GM19035 (cell line): ENCODE measurements at regions not wholly inside any gene's neighbourhood (a gene's known extent, or its start where the extent isn't known, plus 50 kb on each side); places are given as distances from the start of the nearest gene placed in this dataset.

ENCODE experiments used
- ATAC-seq: cut with Tn5 transposase; IDR thresholded peaks from one replicate; pipeline ENCODE4 v1.9.1; 2021; ENCODE audit not compliant: unreplicated experiment

DNA sequence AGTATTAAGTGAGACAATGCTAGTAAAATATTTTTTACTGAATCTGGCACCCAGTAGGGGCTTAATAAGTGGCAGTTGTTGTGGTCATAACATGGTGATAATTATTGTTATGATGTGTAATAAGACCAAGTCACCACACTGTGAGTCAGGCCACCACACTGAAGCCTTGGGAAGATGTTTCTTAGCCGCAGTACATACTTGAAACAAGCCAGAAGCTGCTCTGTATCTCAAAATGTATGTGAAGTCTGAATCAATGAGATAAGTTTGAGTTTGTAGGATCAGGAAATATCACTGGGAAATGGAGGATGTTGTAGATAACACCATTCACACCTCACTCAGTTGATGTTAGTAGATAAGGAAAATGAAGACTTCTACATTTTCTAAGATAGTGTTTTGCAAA lies 51.3 kb upstream of the PTPN3 start:
- ATAC-seq: no peak

DNA sequence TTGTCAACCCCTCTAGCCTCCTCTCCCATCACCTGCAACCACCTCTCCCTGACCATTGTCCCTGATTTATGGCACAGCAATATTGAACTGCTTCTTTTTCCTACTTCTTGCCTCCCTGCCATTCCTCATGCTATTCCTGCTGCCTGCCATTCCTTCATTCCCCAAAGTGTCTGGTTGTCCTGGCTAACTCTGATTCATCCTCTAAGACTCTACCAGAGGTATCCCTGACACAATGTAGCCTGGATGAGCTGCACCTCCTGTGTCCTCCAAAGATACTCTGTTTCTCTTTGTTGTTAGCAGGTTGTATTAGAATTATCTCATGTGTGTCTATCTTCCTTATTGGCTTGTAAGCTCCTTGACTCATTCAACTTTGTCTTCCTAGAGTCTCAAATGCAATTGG lies 53.5 kb upstream of the PTPN3 start:
- ATAC-seq: no peak

GRCh38 chr9:109555215-109555614 lies 57.1 kb upstream of the PTPN3 start:
- ATAC-seq: no peak

- no peak for ATAC-seq
Measured at GRCh38 chr9:109556061-109556460, 58.0 kb upstream of the PTPN3 start.

DNA sequence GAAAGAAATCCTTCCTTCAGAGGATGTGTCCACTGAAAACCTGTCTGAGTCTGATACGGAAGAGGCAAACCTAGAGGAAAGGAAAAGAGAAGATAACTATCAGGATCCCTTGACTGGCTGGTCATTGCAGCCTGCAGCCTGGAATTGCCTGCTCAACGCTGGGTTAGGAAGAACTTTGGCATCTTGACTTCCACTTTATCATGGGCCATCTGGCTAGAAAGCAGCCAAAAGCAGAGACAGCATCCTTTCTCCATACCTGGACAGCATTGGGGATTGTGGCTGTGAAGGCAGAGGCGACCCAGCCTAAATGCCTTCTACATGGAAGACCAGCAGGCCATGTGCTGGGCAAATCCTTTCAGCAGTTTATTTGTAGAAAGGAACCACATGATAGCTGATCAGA lies 58.7 kb upstream of the PTPN3 start:
- ATAC-seq: no peak

GRCh38 chr9:109557481-109557880 lies 59.4 kb upstream of the PTPN3 start:
- ATAC-seq: no peak

GRCh38 chr9:109558718-109559151 lies 60.6 kb upstream of the PTPN3 start:
- no peak for ATAC-seq

GRCh38 chr9:109560470-109561132 lies 62.5 kb upstream of the PTPN3 start:
- ATAC-seq: no peak

- ATAC-seq: no peak
Measured at GRCh38 chr9:109561137-109561536, 63.0 kb upstream of the PTPN3 start.

- ATAC-seq: no peak
Measured at GRCh38 chr9:109568089-109568488, 70.0 kb upstream of the PTPN3 start.

DNA sequence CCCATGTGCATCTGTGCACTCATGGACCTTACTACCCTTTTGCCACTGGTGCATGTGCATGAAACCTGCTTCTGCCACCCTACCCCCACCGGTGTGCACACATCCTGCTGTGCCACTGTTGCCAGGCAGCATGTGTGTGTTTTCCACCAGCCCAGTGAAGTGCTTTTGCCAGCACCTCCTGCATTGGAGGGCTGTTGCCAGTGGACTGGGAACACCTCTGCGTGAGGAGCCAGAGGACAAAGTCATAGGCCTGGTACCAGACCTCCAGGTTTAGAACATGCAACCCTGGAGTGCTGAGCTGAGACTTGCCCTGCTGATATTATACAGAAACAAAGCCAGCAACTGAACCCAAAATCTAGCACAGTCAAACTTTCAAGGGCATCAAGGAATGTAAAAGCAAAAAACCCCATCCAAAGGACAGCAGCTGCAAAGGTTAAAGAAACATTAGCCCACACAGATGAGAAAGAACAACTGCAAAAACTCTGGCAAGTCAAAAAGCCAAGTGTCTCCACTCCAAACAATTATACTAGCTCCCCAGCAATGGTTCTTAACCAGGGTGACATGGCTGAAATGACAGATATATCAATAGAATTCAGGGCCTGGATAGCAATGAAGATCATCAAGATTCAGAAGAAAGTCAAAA lies 70.6 kb upstream of the PTPN3 start:
- ATAC-seq: no peak

- peak; percentile 67 for ATAC-seq
Measured at GRCh38 chr9:109574061-109574882, 76.2 kb upstream of the PTPN3 start.

DNA sequence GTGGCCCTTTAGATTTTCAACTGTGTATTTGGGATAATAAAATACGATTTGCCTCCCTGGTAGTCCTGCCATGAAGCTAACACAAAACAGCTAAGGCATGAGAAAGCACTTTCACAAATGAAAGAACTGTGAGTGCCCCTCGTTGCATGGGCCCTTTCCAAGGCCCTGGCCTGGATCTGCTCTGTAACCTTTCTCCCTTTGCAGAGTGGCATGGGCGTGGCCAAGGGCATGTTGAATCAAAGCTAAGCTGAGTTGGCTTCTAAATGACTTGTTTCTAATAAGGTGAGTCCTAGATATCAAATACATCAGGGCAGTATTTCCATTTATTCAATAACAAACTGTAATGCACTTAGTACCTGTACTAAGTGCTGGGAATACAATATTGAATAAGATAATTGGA lies 78.7 kb upstream of the PTPN3 start:
- ATAC-seq: no peak

GRCh38 chr9:109579191-109579948 lies 81.3 kb upstream of the PTPN3 start:
- no peak for ATAC-seq

DNA sequence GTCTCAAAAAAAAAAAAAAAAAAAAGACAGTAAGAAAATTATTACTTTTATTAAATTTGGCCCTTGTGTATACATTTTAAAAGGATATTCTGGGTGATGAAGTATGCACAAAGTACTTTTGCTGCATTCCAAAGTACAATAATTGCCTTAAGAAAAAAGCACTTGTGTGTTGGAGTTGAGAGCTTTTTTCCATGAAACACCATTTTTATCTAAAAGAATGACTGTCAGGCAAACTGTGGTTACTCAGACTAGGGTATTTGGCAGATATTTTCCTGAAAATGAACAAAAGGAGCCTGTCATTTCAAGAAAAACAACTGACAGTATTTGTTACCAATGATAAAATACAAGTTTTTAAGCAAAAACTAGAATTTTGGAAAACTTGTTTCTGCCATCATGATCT lies 84.3 kb upstream of the PTPN3 start:
- ATAC-seq: no peak

- no peak for ATAC-seq
Measured at GRCh38 chr9:109584205-109584604, 86.1 kb upstream of the PTPN3 start.

DNA sequence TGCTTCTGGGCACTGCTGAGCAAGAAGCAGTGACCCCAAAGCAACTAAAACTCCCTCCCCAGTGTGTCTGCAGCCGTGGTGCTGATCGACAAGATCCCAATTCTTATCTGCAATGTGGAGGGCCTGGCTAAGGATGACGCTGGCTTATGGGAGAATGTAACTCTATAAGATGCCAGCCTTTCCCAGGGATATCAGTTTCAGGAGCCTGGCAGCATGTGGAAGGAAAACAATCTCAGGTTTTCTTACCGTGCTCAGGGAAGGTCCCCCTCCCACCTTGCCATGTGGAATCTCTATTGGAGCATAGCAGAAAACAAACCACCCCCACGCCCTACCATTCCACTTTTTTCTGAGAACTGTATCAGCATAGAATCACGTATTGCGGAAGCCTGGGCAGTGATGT lies 87.7 kb upstream of the PTPN3 start:
- no peak for ATAC-seq

DNA sequence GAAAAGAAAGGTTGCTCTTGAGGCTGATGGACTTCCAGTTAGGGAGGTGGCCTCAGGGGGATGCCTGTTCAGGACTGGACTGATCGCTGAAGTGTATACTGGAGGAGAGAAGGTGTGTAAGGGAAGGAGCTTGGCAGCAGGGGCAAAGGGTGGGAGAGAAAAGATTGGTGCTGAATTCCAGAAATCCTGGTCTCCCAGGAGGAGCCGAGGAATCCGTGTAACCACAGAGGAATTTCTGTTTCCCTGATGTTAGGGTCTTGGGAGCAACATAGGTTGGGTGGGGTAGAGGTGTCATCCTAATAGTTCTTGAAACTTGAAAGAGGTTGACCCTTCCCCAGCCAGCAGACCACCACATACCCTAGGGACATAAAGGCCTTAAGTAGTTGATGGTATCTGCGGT lies 88.9 kb upstream of the PTPN3 start:
- no peak for ATAC-seq

- no peak for ATAC-seq
Measured at GRCh38 chr9:109588415-109588814, 90.3 kb upstream of the PTPN3 start.

DNA sequence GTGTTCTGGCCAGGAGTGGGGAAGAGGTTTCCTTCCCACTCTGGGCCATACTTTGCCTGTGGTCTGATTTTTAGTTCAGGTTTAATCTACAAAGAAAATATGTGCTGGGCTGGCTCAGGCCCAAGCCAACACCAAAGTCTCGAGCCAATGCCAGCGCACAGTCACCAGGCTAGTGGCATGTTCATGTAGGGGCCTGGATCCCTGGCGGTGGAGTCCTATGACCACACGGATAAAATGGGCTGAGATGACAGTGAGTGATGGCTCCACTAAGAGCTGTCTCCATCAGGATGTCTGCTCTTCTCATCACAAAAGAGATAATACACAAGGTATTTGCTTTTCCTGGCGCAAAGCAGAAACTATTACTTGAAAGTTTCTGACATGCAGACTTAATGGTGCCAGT lies 92.9 kb upstream of the PTPN3 start:
- ATAC-seq: no peak

DNA sequence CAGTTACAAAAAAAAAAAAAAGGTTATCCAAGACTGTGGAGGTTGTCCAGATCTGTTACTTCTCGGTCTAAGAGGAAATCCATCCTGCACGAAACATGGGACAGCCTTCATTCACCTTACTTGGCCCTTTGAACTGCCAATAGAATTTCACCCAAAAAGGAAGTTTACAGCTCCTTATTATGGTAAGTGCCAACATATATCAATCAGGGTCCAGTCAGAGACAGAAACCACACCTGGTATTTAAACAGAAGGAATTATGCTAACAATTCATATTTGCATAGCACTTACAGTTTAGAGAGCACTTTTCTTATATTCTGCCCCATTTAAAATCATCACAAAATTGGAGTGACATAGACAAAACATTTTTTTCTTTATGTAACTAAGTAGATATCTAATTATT lies 93.6 kb upstream of the PTPN3 start:
- ATAC-seq: no peak
